ENCODE measurements at regions not wholly inside any gene's neighbourhood (a gene's known extent, or its start where the extent isn't known, plus 50 kb on each side); places are given as distances from the start of the nearest gene placed in this dataset.

DNA sequence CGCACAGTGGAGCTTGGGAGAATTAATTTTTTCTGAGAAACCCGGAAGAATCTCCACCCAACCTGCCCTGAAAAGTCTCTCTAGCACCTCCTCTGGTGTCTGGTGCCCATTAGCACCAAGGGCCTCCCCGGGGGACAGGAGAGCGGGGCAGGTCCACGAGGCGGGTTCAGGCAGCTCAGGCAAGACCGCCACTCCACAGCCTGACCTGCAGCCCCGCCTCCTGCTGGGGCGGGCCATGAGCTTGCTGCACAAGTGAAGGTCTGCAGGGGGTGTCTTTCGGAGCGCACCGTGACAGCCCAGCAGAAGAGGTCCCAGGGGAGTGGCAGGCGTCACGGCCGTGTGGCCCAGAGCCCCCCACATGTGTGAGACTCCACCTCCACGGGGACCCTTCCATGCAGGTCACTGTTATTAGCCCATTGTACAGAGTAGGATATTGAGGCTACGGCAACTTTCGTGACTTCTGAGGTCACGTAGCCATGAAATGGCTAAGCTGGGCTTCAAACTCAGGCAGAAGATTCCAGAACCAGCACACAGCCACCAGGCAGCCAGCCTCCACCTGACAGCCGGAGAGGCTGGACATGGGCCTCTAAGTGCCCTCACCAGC, 63.9 kb upstream of the SLCO4A1 start (continued):
- TF ChIP-seq, protein P1, sequence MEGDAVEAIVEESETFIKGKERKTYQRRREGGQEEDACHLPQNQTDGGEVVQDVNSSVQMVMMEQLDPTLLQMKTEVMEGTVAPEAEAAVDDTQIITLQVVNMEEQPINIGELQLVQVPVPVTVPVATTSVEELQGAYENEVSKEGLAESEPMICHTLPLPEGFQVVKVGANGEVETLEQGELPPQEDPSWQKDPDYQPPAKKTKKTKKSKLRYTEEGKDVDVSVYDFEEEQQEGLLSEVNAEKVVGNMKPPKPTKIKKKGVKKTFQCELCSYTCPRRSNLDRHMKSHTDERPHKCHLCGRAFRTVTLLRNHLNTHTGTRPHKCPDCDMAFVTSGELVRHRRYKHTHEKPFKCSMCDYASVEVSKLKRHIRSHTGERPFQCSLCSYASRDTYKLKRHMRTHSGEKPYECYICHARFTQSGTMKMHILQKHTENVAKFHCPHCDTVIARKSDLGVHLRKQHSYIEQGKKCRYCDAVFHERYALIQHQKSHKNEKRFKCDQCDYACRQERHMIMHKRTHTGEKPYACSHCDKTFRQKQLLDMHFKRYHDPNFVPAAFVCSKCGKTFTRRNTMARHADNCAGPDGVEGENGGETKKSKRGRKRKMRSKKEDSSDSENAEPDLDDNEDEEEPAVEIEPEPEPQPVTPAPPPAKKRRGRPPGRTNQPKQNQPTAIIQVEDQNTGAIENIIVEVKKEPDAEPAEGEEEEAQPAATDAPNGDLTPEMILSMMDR (CRISPR knock-in tag; IDR thresholded peaks at IDR 0.05), result peak; percentile 19; the same call in 1 of the 2 replicates
- TF ChIP-seq FOXK2 (IDR thresholded peaks at IDR 0.05) (no peak), AHR (CRISPR knock-in tag; IDR thresholded peaks at IDR 0.05) (no peak), XRCC5 (optimal IDR thresholded peaks at IDR 0.05; ENCODE audit: low read length) (peak; percentile 36), ZSCAN29 (CRISPR knock-in tag; conservative IDR thresholded peaks at IDR 0.05) (no peak), AKAP8 (CRISPR knock-in tag; IDR thresholded peaks at IDR 0.05) (no peak), ZNF629 (CRISPR knock-in tag; conservative IDR thresholded peaks at IDR 0.05) (peak; percentile 80), SMARCC2 (IDR thresholded peaks at IDR 0.05) (no peak), KAT2B (IDR thresholded peaks at IDR 0.05; ENCODE audit: borderline replicate concordance, low read depth, low read length) (no peak), RCOR2 (CRISPR knock-in tag; IDR thresholded peaks at IDR 0.05) (no peak)

DNA sequence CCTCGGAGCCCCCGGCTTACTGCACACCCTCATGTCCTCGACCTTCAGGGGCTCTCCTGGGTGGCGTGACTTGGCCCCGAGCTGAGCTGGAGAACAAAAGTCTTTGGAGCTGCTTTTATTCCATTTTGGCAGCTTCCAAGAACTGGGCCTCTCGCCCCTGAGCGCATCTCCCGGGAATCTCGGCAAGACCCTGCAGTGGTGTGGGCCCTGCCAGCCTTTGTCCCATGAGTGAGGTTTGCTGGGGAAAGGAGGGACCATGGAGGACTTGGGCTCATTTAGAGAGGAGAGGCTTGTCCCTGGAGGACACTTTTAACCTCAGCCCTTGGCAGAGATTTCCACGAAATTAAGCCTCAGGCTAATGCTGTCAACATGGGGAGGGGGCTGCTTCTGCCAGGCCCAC, 62.3 kb upstream of the SLCO4A1 start:
- WGBS (ENCODE audit: low lambda C conversion rate), result under 1% methylated on average over 9 of the region's 10 CpGs
- BruUV-seq (replicated peaks), result no TSS peak
- ATAC-seq, result peak; percentile 18
- Histone ChIP-seq H3K4me2 (ENCODE audit: low read depth, low read length) (no peak overlapping the region), H3K36me3 (replicated peaks in 1 of 2; ENCODE audit: control insufficient read depth in 1 of 2, insufficient read depth in 2 of 2, low read length in 2 of 2) (no peaks in the 10 kb centered on the region), H3K4me1 (ENCODE audit: insufficient read depth, low read length) (no peaks in the 10 kb centered on the region), H3K27ac (ENCODE audit: extremely low read length, insufficient read depth, low read length) (no peak overlapping the region), H4K20me1 (ENCODE audit: insufficient read depth, low read length) (peaks cover 27% of the 10 kb centered on the region; the same call in 1 of the 2 replicates), H3K27me3 (ENCODE audit: control insufficient read depth in 1 of 2, insufficient read depth in 2 of 2, low read length in 2 of 2) (peaks cover 11 to 93% of the 10 kb centered on the region in 2 experiments), H3K9me3 (ENCODE audit: low read length) (no peaks in the 10 kb centered on the region), H3K79me2 (ENCODE audit: insufficient read depth, low read length) (no peaks in the 10 kb centered on the region), H2AFZ (ENCODE audit: low read length) (no peak overlapping the region), H3K4me3 (replicated peaks in 1 of 3; ENCODE audit: insufficient read depth in 1 of 3, low read depth in 2 of 3, low read length in 3 of 3) (no peak overlapping the region), H3K9ac (ENCODE audit: insufficient read depth, low read depth, low read length) (no peak overlapping the region)
- in situ Hi-C loops (cut with HindIII; ENCODE audit: extremely low pct_ligation_motif_present, low pct_unique_long_range_greater_than_20kb) (no loop called here), intact Hi-C loops (cut with micrococcal nuclease; ENCODE audit: unreplicated experiment) (loop anchor here (5.0 kb wide), 1 partner anchor 58 kb away; no protein-coding TSS in a partner anchor)
- FAIRE-seq, result no peak
- no peak for DNase-seq (ENCODE audit: low spot score)
- ChIA-PET POLR2A (no interaction called here), CTCF (ENCODE audit: low intra/inter-chr PET ratio, low total read pairs) (no interaction called here)
- TF ChIP-seq GATAD1 (CRISPR knock-in tag; IDR thresholded peaks at IDR 0.05) (no peak), ZNF33B (CRISPR knock-in tag; IDR thresholded peaks at IDR 0.05) (no peak), PTBP1 (IDR thresholded peaks at IDR 0.05; ENCODE audit: low read depth, low read length, poor library complexity, severe bottlenecking) (no peak), TCF12 (IDR thresholded peaks at IDR 0.05) (no peak), TCF12 (CRISPR knock-in tag; IDR thresholded peaks at IDR 0.05) (no peak), ZNF235 (CRISPR knock-in tag; IDR thresholded peaks at IDR 0.05; ENCODE audit: borderline replicate concordance) (no peak)
- TF ChIP-seq, protein P2, sequence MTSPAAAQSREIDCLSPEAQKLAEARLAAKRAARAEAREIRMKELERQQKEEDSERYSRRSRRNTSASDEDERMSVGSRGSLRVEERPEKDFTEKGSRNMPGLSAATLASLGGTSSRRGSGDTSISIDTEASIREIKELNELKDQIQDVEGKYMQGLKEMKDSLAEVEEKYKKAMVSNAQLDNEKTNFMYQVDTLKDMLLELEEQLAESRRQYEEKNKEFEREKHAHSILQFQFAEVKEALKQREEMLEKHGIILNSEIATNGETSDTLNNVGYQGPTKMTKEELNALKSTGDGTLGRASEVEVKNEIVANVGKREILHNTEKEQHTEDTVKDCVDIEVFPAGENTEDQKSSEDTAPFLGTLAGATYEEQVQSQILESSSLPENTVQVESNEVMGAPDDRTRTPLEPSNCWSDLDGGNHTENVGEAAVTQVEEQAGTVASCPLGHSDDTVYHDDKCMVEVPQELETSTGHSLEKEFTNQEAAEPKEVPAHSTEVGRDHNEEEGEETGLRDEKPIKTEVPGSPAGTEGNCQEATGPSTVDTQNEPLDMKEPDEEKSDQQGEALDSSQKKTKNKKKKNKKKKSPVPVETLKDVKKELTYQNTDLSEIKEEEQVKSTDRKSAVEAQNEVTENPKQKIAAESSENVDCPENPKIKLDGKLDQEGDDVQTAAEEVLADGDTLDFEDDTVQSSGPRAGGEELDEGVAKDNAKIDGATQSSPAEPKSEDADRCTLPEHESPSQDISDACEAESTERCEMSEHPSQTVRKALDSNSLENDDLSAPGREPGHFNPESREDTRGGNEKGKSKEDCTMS (CRISPR knock-in tag; conservative IDR thresholded peaks at IDR 0.05), result no peak
- TF ChIP-seq, protein P3, sequence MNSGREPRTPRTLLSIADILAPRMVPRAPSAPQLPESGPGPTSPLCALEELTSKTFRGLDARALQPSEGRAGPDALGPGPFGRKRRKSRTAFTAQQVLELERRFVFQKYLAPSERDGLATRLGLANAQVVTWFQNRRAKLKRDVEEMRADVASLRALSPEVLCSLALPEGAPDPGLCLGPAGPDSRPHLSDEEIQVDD (CRISPR knock-in tag; IDR thresholded peaks at IDR 0.05; ENCODE audit: borderline replicate concordance), result no peak

Measured in HepG2 (cell line).